ENCODE measurements at regions not wholly inside any gene's neighbourhood (a gene's known extent, or its start where the extent isn't known, plus 50 kb on each side); places are given as distances from the start of the nearest gene placed in this dataset.
"Not testable (repeated sequence)": the region's sequence is repeated elsewhere in the genome, so short reads cannot be mapped to it uniquely, and the experiment has no call there.

GRCh38 chr17:51347851-51348584 lies 87.7 kb downstream of the UTP18 start:
- Mint-ChIP-seq H3K9me3 (no peaks in the 10 kb centered on the region), H3K4me1 (no peaks in the 10 kb centered on the region), H3K27ac (peak overlapping the region in 1 of 10 donors; percentile 18), H3K27me3 (peaks cover 6 to 50% (median 16%) of the 10 kb centered on the region in 5 donors), H3K36me3 (no peaks in the 10 kb centered on the region), H3K4me3 (no peak overlapping the region)
- DNase-seq, result no peak
- POLR2A ChIA-PET, result no interaction called here
- ATAC-seq, result no peak

GRCh38 chr17:51351080-51351479 lies 90.7 kb downstream of the UTP18 start:
- DNase-seq (no peak), ATAC-seq (no peak)
- Mint-ChIP-seq H3K36me3 (no peaks in the 10 kb centered on the region), H3K27ac (no peak overlapping the region), H3K4me1 (peaks cover 0 to 2% (median 0%) of the 10 kb centered on the region in 4 donors), H3K27me3 (peaks cover 6 to 58% (median 16%) of the 10 kb centered on the region in 5 donors), H3K9me3 (no peaks in the 10 kb centered on the region), H3K4me3 (no peak overlapping the region)
- POLR2A ChIA-PET, result no interaction called here

- Mint-ChIP-seq H3K4me1 (peaks cover 0 to 2% (median 0%) of the 10 kb centered on the region in 4 donors), H3K36me3 (no peaks in the 10 kb centered on the region), H3K27ac (no peak overlapping the region), H3K9me3 (no peaks in the 10 kb centered on the region), H3K27me3 (peaks cover 6 to 52% (median 19%) of the 10 kb centered on the region in 5 donors), H3K4me3 (no peak overlapping the region)
- ATAC-seq, result no peak
- POLR2A ChIA-PET, result no interaction called here
- no peak for DNase-seq
Observed at GRCh38 chr17:51351890-51352289, 91.5 kb downstream of the UTP18 start.

DNA sequence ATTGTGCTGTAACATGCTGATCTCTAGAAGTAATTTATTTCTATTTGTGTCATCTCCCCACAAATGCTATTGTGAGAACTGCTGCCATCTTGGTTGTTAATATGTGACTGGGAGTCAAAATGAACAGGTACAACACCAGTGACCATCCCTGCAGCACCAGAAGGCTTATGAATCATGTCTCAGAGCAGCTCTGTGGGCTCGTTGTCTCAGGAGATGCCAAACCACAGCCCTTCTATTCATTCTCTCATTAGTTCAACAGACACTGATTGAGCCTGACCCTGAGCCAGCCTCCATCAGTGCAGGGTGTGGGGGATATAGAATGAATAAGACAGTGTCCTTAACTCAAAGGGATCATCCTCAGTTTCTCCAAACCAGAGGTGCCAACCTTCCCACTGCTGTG lies 92.5 kb downstream of the UTP18 start:
- POLR2A ChIA-PET, result no interaction called here
- H3K9me3 Mint-ChIP-seq, result no peaks in the 10 kb centered on the region
- H3K27ac Mint-ChIP-seq, result no peak overlapping the region
- no peaks in the 10 kb centered on the region for H3K36me3 Mint-ChIP-seq
- peaks cover 6 to 52% (median 19%) of the 10 kb centered on the region in 5 donors for H3K27me3 Mint-ChIP-seq
- no peak for DNase-seq
- H3K4me1 Mint-ChIP-seq, result peaks cover 0 to 2% (median 0%) of the 10 kb centered on the region in 4 donors
- no peak for ATAC-seq
- H3K4me3 Mint-ChIP-seq, result no peak overlapping the region

DNA sequence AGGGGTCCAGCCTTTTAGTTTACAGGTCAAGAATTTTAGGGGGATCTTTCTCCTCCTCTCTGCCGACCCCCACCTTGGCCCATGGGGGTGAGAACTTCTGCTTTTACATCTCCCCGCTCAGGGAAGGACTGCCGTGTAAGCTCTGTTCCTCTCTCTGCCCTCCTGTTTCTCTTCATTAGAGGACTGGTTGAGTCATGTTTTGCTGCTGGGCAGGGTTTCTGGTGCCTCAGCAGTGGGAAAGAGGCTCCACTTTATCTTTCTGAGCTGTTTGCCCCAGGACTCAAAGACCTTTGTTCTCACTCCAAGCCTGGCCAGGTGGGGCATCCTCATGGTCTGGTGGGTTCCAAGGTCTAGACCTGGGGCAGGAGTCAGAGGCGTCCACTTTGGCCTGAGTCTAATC lies 93.0 kb downstream of the UTP18 start:
- POLR2A ChIA-PET, result no interaction called here

DNA sequence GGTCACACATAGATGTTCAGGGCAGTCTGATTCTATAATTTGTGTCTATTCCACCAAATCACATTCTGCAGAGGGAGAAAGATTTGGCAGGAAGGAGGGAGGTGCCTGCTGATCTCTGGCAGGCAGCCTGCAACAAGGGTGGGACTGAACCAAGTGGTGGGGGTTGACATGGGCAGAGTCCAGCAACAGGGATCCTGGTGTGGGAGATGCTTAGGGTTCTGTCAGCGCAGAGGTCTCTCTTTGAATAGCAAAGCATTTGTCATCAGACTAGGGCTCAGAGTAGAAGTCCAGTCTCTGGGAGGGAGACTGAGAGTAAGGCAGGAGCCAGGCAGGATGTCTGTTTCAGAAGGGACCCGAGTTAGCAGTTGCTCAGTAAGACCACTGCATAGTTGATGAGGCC lies 94.6 kb downstream of the UTP18 start:
- Mint-ChIP-seq H3K4me3 (no peak overlapping the region), H3K27ac (no peak overlapping the region), H3K4me1 (peaks cover 0 to 2% (median 0%) of the 10 kb centered on the region in 4 donors), H3K27me3 (peaks cover 4 to 50% (median 20%) of the 10 kb centered on the region in 5 donors), H3K36me3 (peaks cover 0 to 4% (median 0%) of the 10 kb centered on the region in 3 donors), H3K9me3 (no peaks in the 10 kb centered on the region)
- DNase-seq (no peak), ATAC-seq (no peak)
- POLR2A ChIA-PET, result no interaction called here

More for the DNA sequence above, 93.0 kb downstream of the UTP18 start:
- no peaks in the 10 kb centered on the region for H3K36me3 Mint-ChIP-seq
- H3K4me3 Mint-ChIP-seq, result no peak overlapping the region
- H3K4me1 Mint-ChIP-seq, result peaks cover 0 to 2% (median 0%) of the 10 kb centered on the region in 4 donors
- H3K27me3 Mint-ChIP-seq, result peaks cover 6 to 52% (median 22%) of the 10 kb centered on the region in 5 donors
- DNase-seq (no peak), ATAC-seq (no peak)
- no peaks in the 10 kb centered on the region for H3K9me3 Mint-ChIP-seq
- no peak overlapping the region for H3K27ac Mint-ChIP-seq

DNA sequence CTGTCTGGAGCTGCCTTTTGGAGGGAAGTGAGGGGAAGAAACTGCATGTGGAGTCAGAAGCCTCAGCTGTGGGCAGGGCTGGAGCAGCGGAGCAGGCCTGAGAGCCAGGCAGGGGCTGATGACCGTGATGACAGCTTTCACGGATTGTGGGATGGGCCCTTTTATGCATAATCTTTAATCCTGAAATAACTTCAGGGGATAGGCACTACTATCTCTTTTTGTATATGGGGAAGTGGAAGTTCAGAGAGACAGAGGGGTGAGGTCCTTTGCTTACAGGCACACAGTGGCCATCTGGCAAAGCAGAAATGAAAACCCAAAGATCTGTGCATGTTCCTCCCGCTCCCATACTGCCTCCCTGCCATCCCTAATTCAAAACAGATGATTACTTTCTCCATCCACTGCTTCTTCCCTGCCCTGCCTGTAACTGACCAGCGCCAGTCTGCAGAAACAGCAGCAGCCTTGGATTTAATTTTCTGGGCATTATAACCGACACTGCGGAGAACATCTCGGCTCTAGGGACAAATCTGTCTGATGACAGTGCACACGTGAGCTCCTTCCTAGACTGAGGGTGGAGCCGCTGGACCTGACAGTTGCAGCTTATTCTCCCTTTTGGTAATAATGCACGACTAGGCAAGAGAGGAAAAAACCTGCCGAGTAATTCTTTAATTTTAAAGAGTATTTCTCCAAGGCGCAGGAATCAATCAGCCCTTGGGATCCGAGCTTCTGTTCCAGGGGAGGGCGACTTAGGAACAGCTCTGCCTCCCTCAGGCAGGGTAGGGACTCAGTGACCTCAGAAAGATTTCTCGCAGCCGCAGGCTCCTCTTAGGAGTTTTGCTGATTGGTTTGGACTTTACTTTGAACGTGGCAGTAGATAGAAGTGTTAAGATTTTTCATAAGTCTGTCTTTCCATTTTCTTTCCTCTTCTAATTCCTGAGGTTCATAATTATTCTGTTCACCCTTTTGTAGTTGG lies 95.4 kb downstream of the UTP18 start:
- ATAC-seq, result no peak
- POLR2A ChIA-PET, result no interaction called here
- Mint-ChIP-seq H3K9me3 (no peaks in the 10 kb centered on the region), H3K27ac (no peak overlapping the region), H3K36me3 (peaks cover 0 to 4% (median 0%) of the 10 kb centered on the region in 3 donors), H3K27me3 (peaks cover 3 to 42% (median 20%) of the 10 kb centered on the region in 5 donors), H3K4me1 (peaks cover 0 to 2% (median 0%) of the 10 kb centered on the region in 4 donors), H3K4me3 (no peak overlapping the region)
- DNase-seq, result no peak

DNA sequence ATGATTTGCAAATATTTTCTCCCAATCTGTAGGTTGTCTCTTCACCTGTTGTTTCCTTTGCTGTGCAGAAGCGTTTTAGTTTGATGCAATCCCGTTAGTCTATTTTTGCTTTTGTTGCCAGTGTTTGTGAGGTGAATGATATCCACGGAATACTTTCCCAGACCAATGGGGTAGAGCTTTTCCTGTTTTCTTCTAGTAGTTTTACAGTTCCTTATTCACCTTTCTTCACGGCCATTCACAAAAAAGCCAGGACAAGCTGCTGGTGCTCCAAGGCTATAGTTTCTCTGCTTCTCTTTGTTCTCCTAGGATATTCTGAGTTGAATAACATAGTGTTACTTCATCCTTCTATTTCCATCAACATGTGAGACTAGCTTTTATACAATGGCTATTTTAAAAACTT lies 98.7 kb downstream of the UTP18 start:
- ATAC-seq (no peak), DNase-seq (no peak)
- Mint-ChIP-seq H3K27me3 (peaks cover 3 to 19% (median 9%) of the 10 kb centered on the region in 5 donors), H3K4me3 (no peak overlapping the region), H3K4me1 (peaks cover 0 to 2% (median 0%) of the 10 kb centered on the region in 4 donors), H3K27ac (no peak overlapping the region), H3K9me3 (no peaks in the 10 kb centered on the region), H3K36me3 (peaks cover 0 to 4% (median 0%) of the 10 kb centered on the region in 3 donors)
- POLR2A ChIA-PET, result no interaction called here

GRCh38 chr17:51362811-51363585 lies 102.7 kb downstream of the UTP18 start:
- H3K9me3 Mint-ChIP-seq, result no peaks in the 10 kb centered on the region
- H3K4me3 Mint-ChIP-seq, result no peak overlapping the region
- H3K27ac Mint-ChIP-seq, result peak overlapping the region in 1 of 10 donors; percentile 81
- no peak for ATAC-seq
- DNase-seq, result no peak
- POLR2A ChIA-PET, result no interaction called here
- H3K27me3 Mint-ChIP-seq, result peaks cover 0 to 7% (median 3%) of the 10 kb centered on the region in 5 donors
- peaks cover 0 to 4% (median 0%) of the 10 kb centered on the region in 3 donors for H3K36me3 Mint-ChIP-seq
- H3K4me1 Mint-ChIP-seq, result peaks cover 10 to 18% (median 11%) of the 10 kb centered on the region in 4 donors

DNA sequence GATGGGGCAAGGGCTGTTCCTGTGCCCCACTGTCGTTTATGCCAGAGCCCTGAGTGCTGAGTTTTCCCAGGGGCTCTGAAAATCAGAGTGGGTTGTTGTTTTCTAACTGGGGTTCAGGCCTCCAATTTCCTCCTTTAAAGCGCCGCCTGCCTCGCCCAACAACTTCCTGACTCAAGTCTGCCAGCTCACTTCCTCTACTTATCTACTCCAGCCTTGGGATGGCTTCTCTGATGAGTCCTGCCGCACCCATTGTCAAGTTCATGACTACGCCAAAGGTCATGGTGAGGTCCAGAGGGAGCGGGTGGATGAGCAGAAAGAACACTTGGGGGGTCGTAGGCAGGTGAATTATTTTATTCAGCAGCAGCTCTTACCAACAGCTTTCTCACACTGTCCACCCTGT lies 104.7 kb downstream of the UTP18 start:
- H3K4me1 Mint-ChIP-seq, result peaks cover 10 to 18% (median 11%) of the 10 kb centered on the region in 4 donors
- POLR2A ChIA-PET, result no interaction called here
- no peaks in the 10 kb centered on the region for H3K9me3 Mint-ChIP-seq
- DNase-seq (peak in 1 of 10 donors; percentile 6), ATAC-seq (no peak)
- H3K27me3 Mint-ChIP-seq, result peaks cover 0 to 7% (median 2%) of the 10 kb centered on the region in 5 donors
- H3K36me3 Mint-ChIP-seq, result no peaks in the 10 kb centered on the region
- H3K4me3 Mint-ChIP-seq, result peak overlapping the region in 2 of 10 donors; percentile 26 to 56
- H3K27ac Mint-ChIP-seq, result peak overlapping the region in 7 of 10 donors; percentile 55 to 89 (median 74)

DNA sequence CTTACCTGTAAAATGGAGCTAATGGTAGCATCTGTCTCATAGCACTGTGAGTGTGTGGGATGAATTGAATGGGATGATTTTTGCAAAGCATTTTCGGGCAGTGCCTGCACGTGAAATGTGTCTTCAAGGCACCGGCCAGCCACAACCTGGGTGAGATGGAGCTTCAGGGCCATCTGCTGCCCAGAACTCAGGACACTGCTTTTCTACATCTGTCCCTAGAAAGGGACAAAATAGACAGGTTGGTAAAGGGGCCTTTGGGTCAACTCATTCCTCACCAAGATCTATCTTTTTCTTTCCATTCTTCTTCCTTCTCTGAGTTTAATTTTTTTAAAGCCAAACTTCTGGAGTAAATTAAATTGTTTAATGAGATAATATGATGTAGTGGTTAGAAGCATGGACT lies 106.5 kb downstream of the UTP18 start:
- no peaks in the 10 kb centered on the region for H3K9me3 Mint-ChIP-seq
- DNase-seq (no peak), ATAC-seq (no peak)
- peak overlapping the region in 2 of 10 donors; percentile 47 to 50 for H3K27ac Mint-ChIP-seq
- no peaks in the 10 kb centered on the region for H3K36me3 Mint-ChIP-seq
- POLR2A ChIA-PET, result interaction anchor here (0.6 kb wide), 1 partner anchor 572 kb away, joined by 4 read pairs; no protein-coding TSS in a partner anchor
- H3K27me3 Mint-ChIP-seq, result peaks cover 0 to 7% (median 3%) of the 10 kb centered on the region in 5 donors
- H3K4me1 Mint-ChIP-seq, result peaks cover 13 to 23% (median 15%) of the 10 kb centered on the region in 4 donors
- no peak overlapping the region for H3K4me3 Mint-ChIP-seq

- H3K4me3 Mint-ChIP-seq, DNase-seq, ATAC-seq, H3K27ac Mint-ChIP-seq, H3K36me3 Mint-ChIP-seq, H3K9me3 Mint-ChIP-seq, POLR2A ChIA-PET, H3K27me3 Mint-ChIP-seq: not testable (repeated sequence)
- H3K4me1 Mint-ChIP-seq, result peaks cover 16 to 30% (median 23%) of the 10 kb centered on the region in 4 donors
Observed at GRCh38 chr17:51367836-51368235, 107.5 kb downstream of the UTP18 start.
